AG04449 (cell line): ENCODE measurements at regions not wholly inside any gene's neighbourhood (a gene's known extent, or its start where the extent isn't known, plus 50 kb on each side); places are given as distances from the start of the nearest gene placed in this dataset.
"Not testable (repeated sequence)": the region's sequence is repeated elsewhere in the genome, so short reads cannot be mapped to it uniquely, and the experiment has no call there.

Experiments used
- CTCF ChIA-PET: fragments of 350-600 bp; formaldehyde crosslinking; extraction: SDS; loops from one replicate; lab custom pipeline; 2021; ENCODE audit warnings: antibody characterized with exemption; lab: Yijun Ruan, JAX
- POLR2A ChIA-PET: fragments of 400-600, 350-600 bp; formaldehyde crosslinking; extraction: SDS; loops from one replicate; lab custom pipeline; 2020; ENCODE audit warnings: antibody characterized with exemption, inconsistent platforms; lab: Yijun Ruan, JAX
- DNase-seq: peaks from one replicate; pipeline ENCODE4 v3.0.0-alpha.2; 2010; ENCODE audit warnings: low read depth, low spot score
- H3K4me3 ChIP-seq: 2 replicates; pipeline ENCODE4 v1.5.1; 2011; ENCODE audit warnings: low read depth, mild to moderate bottlenecking, control low read depth, low read length
- TF ChIP-seq, protein P1 (sequence below): IDR thresholded peaks from one replicate; pipeline ENCODE4 v1.5.1; 2011; ENCODE audit warnings: mild to moderate bottlenecking, moderate library complexity, low read length, control low read depth, inconsistent platforms; ENCODE audit not compliant: insufficient read depth; ENCODE audit errors: missing control alignments

DNA sequence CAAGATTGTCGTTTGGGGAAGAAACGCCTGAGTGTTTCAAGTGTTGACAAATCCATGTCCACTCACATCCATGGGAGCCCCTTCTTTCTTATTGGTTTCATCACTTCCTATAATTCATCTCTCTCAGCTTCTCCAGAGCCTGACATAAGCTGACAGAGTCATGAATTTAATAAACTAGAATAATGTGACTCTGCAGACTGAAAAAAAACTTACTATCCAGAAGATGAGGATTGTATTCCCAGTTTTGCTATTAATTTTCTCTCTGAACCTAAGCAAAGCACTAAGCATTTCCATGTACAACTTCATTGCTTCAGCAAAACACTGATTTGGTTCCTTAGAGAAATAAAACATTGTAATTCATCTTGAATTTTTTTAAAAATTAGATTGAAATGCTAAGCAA lies 691.8 kb downstream of the MTRR start:
- TF ChIP-seq, protein P1, sequence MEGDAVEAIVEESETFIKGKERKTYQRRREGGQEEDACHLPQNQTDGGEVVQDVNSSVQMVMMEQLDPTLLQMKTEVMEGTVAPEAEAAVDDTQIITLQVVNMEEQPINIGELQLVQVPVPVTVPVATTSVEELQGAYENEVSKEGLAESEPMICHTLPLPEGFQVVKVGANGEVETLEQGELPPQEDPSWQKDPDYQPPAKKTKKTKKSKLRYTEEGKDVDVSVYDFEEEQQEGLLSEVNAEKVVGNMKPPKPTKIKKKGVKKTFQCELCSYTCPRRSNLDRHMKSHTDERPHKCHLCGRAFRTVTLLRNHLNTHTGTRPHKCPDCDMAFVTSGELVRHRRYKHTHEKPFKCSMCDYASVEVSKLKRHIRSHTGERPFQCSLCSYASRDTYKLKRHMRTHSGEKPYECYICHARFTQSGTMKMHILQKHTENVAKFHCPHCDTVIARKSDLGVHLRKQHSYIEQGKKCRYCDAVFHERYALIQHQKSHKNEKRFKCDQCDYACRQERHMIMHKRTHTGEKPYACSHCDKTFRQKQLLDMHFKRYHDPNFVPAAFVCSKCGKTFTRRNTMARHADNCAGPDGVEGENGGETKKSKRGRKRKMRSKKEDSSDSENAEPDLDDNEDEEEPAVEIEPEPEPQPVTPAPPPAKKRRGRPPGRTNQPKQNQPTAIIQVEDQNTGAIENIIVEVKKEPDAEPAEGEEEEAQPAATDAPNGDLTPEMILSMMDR = no peak
- POLR2A ChIA-PET = no interaction called here
- CTCF ChIA-PET = no interaction called here
- no peak overlapping the region for H3K4me3 ChIP-seq
- no peak for DNase-seq

DNA sequence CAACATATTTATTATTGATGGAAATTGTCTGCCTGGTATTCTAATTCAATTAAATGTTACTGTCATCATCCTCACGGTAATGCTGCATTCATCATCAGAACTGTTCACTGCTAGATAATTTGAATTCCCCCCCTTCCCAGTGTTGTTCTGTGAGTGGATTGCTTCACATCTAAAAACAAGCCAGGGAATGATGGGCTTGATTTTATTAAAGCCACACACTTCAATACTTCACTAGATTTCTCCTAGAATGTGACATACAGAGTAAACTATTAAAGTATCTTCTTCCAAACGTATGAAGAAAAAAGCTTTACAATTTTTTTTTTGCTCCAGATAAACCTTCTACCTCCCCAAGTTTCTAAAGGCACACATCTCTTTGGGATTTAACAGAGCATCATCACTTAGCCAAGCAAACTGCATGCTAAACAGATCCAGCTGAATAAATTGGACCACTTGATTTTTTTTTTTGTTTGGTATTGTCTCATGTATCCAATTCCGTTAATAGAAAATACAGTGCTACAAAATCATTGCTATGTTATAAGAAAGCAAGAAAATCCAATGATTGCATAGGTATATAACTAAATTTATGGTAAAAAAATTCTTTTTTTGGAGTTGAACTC lies 692.4 kb downstream of the MTRR start:
- no peak for DNase-seq
- TF ChIP-seq, protein P1 = no peak
- POLR2A ChIA-PET = no interaction called here
- CTCF ChIA-PET = no interaction called here
- H3K4me3 ChIP-seq = no peak overlapping the region

GRCh38 chr5:8561854-8562253 lies 692.9 kb downstream of the MTRR start:
- CTCF ChIA-PET = no interaction called here
- DNase-seq = no peak
- no peak overlapping the region for H3K4me3 ChIP-seq
- TF ChIP-seq, protein P1 = no peak
- POLR2A ChIA-PET = no interaction called here

DNA sequence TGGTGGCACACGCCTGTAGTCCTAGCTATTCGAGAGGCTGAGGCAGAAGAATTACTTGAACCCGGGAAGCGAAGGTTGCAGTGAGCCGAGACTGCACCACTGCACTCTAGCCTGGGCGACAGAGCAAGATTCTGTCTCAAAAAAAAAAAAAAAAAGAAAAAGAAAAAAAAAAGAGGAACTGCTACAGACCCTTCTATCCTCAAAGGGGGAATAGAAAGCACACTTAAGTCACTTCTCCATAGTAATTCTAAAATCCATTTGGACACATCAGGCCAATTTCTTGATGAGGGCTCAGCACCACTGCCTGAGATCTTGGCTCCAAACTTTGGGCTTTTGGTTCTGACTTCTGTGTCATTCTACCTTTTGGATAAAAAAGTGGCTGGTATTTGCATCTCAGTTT lies 694.6 kb downstream of the MTRR start:
- POLR2A ChIA-PET, H3K4me3 ChIP-seq, DNase-seq, CTCF ChIA-PET: not testable (repeated sequence)

GRCh38 chr5:8568858-8569257 lies 699.9 kb downstream of the MTRR start:
- POLR2A ChIA-PET = no interaction called here
- TF ChIP-seq, protein P1 = no peak
- CTCF ChIA-PET = no interaction called here
- H3K4me3 ChIP-seq = no peak overlapping the region
- no peak for DNase-seq

- ChIA-PET CTCF (no interaction called here), POLR2A (no interaction called here)
- no peak overlapping the region for H3K4me3 ChIP-seq
- no peak for DNase-seq
- TF ChIP-seq, protein P1 = no peak
These were observed 701.6 kb downstream of the MTRR start for GRCh38 chr5:8570528-8570927.

- DNase-seq = no peak
- no peak overlapping the region for H3K4me3 ChIP-seq
- ChIA-PET POLR2A (no interaction called here), CTCF (no interaction called here)
- TF ChIP-seq, protein P1 = no peak
These were observed 707.2 kb downstream of the MTRR start for GRCh38 chr5:8576178-8576577.
